ENCODE measurements at regions not wholly inside any gene's neighbourhood (a gene's known extent, or its start where the extent isn't known, plus 50 kb on each side); places are given as distances from the start of the nearest gene placed in this dataset.

- Histone ChIP-seq H3K27me3 (ENCODE audit: control insufficient read depth, insufficient read depth, low read length) (no peaks in the 10 kb centered on the region), H3K4me3 (ENCODE audit: low read depth, low read length) (no peak overlapping the region), H3K36me3 (ENCODE audit: control insufficient read depth, insufficient read depth, low read length) (no peaks in the 10 kb centered on the region)
- TF ChIP-seq CTCF (IDR thresholded peaks at IDR 0.05; ENCODE audit: insufficient read depth, low read length, poor library complexity, severe bottlenecking): no peak
- DNase-seq (ENCODE audit: low read depth): no peak
Measured at GRCh38 chr4:173758132-173758531, 228.1 kb upstream of the HAND2 start.

DNA sequence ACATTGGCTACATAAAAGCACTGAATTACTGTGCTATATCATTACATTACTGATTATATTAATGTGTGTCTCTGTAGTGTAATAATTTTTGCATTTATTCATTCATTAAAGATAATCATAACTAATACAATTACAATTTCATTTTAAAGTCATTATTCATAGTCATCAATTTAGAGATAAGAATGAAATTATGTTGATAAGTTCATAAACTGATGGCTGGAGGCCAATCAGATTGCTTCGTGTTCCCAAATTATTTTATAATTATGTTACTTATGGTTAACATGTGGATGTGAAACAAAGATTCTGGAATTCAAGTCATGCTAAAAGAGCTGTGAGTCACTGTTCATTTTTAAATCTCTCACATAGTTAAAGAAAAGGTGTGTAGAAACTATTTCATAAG lies 223.4 kb upstream of the HAND2 start:
- DNase-seq (ENCODE audit: low read depth): no peak
- Histone ChIP-seq H3K4me3 (ENCODE audit: low read depth, low read length) (no peak overlapping the region), H3K36me3 (ENCODE audit: control insufficient read depth, insufficient read depth, low read length) (no peaks in the 10 kb centered on the region), H3K27me3 (ENCODE audit: control insufficient read depth, insufficient read depth, low read length) (no peaks in the 10 kb centered on the region)
- TF ChIP-seq CTCF (IDR thresholded peaks at IDR 0.05; ENCODE audit: insufficient read depth, low read length, poor library complexity, severe bottlenecking): no peak

DNA sequence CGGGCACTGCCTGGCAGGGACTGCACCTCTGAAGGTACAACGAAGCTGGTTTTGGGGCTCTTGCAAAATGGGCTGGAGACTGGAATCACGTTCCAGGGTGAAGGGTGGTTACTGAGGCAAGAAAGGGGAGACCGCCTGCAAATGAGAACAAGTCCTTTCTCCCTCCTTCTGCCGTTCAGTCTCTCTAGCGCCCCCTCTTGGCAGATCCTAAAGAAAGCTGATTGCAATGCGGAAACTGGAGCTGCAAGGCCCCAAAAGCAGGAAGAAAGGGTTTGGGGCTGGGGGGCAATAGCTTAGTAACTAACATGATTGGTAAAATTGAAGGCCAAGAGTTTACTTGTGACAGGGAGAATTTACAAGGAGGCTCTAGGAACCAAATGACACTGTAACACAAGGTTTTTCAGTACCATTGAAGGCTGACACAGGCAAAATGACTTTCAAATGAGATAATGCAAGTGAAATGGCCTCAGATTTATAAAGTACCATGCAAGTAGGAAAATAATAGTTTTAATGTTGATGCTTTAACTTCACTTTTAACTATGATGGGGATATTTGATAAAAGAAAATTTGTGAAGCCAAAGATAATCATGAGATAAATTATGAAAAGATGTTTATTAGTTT lies 222.7 kb upstream of the HAND2 start:
- no peaks in the 10 kb centered on the region for H3K27me3 ChIP-seq (ENCODE audit: control insufficient read depth, insufficient read depth, low read length)
- no peak overlapping the region for H3K4me3 ChIP-seq (ENCODE audit: low read depth, low read length)
- no peak for DNase-seq (ENCODE audit: low read depth)
- no peaks in the 10 kb centered on the region for H3K36me3 ChIP-seq (ENCODE audit: control insufficient read depth, insufficient read depth, low read length)
- peak; percentile 53 for TF ChIP-seq CTCF (IDR thresholded peaks at IDR 0.05; ENCODE audit: insufficient read depth, low read length, poor library complexity, severe bottlenecking)

DNA sequence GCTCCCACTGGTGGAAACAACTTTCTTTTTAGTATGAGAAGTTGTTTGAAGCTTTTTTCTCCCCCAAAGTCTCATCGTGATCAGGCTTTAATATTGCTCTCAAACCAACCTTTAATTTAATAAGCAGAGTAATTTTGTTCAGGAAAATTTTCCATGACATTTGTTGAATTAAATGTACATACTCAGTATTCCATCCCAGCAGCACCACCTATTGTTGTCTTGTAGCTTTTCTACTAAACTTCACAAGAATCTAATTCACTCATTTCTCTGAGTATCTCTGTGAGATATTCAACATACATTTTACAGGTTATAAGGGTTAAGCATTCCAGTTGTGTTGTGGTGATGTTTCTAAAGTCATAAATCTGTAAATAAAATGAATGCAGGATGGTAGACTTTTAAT lies 218.3 kb upstream of the HAND2 start:
- TF ChIP-seq CTCF (IDR thresholded peaks at IDR 0.05; ENCODE audit: insufficient read depth, low read length, poor library complexity, severe bottlenecking): no peak
- Histone ChIP-seq H3K27me3 (ENCODE audit: control insufficient read depth, insufficient read depth, low read length) (no peaks in the 10 kb centered on the region), H3K4me3 (ENCODE audit: low read depth, low read length) (no peak overlapping the region), H3K36me3 (ENCODE audit: control insufficient read depth, insufficient read depth, low read length) (no peaks in the 10 kb centered on the region)
- DNase-seq (ENCODE audit: low read depth): no peak

DNA sequence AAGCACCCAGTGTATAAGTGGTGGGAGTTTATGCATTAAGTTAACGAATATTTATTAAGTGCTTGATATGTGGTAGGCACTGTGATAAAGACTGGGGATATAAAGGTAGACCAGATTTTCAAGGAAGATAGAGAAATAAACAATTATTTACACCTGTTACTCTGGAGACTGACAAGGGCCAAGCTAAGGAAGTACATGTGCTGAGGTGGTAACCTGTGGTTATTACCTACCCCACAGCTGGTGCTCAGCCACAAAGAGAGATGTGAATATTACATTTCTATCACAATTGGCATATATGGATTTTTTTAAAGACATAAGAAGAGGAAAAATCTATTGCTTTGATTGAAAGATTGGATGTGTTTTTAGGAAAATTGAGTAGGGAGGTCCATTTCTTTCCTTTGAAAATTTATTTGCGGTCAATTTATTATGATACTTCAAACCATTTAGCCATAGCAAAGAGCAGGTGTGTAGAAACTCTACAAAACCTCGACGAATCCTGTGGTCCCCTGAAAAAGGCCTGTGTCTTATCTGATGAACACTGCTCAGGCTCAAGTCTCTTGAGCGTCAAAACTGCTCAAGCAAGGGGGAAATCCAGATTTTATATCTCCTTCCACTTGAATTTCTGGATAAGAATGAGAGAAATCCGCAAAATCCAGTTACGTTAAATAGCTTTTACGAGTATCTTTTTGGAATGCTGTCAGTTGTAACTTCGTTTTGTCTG lies 217.7 kb upstream of the HAND2 start:
- no peaks in the 10 kb centered on the region for H3K27me3 ChIP-seq (ENCODE audit: control insufficient read depth, insufficient read depth, low read length)
- no peak overlapping the region for H3K4me3 ChIP-seq (ENCODE audit: low read depth, low read length)
- no peak for TF ChIP-seq CTCF (IDR thresholded peaks at IDR 0.05; ENCODE audit: insufficient read depth, low read length, poor library complexity, severe bottlenecking)
- no peak for DNase-seq (ENCODE audit: low read depth)
- no peaks in the 10 kb centered on the region for H3K36me3 ChIP-seq (ENCODE audit: control insufficient read depth, insufficient read depth, low read length)

DNA sequence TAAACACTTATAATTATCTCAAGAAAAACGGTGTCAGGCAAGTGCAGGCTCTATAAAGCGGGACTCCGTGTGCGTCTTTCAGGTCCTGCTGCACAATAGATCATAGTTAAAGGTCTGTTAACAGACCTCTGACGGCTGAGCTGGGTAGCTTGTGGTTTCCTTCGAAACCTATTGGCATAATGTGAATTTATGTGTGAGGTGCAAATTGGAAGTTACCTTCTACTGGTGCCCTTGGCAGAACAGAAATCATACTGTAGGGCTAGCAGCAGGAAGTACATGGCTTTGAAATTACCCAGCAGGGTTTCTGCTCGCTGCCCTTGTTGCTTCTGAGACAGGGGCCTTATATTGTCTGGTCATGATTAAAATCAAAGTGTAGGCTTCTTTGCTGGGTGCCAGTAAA lies 216.4 kb upstream of the HAND2 start:
- no peak for DNase-seq (ENCODE audit: low read depth)
- H3K36me3 ChIP-seq (ENCODE audit: control insufficient read depth, insufficient read depth, low read length): no peaks in the 10 kb centered on the region
- no peak for TF ChIP-seq CTCF (IDR thresholded peaks at IDR 0.05; ENCODE audit: insufficient read depth, low read length, poor library complexity, severe bottlenecking)
- no peak overlapping the region for H3K4me3 ChIP-seq (ENCODE audit: low read depth, low read length)
- no peaks in the 10 kb centered on the region for H3K27me3 ChIP-seq (ENCODE audit: control insufficient read depth, insufficient read depth, low read length)
